ENCODE measurements at regions not wholly inside any gene's neighbourhood (a gene's known extent, or its start where the extent isn't known, plus 50 kb on each side); places are given as distances from the start of the nearest gene placed in this dataset.
"Not testable (repeated sequence)": the region's sequence is repeated elsewhere in the genome, so short reads cannot be mapped to it uniquely, and the experiment has no call there.

GRCh38 chr15:31709479-31709878 lies 320.8 kb upstream of the CHRNA7 start:
- no CpG with 5 or more reads among the region's 3 CpGs for WGBS, 2 donors (ENCODE audit: extremely low coverage in 2 of 2, insufficient read length in 2 of 2, insufficient replicate concordance in 1 of 2)
- not testable (repeated sequence) for H3K4me3 ChIP-seq (ENCODE audit: low read length in 2 of 2); H3K4me2 ChIP-seq (ENCODE audit: insufficient read depth, low read length, poor library complexity, severe bottlenecking); H3K4me1 ChIP-seq (ENCODE audit: control insufficient read depth in 2 of 2, insufficient read depth in 1 of 2, low read depth in 1 of 2, low read length in 2 of 2); H2BK5ac ChIP-seq (ENCODE audit: low read length); DNase-seq (ENCODE audit: low spot score); H3K14ac ChIP-seq (ENCODE audit: low read length); H3K23ac ChIP-seq (ENCODE audit: low read depth, low read length, poor library complexity); H3K27me3 ChIP-seq (ENCODE audit: control insufficient read depth in 3 of 3, insufficient read depth in 3 of 3, low read depth in 1 of 3, low read length in 3 of 3); H3K4ac ChIP-seq (ENCODE audit: low read length); H3K18ac ChIP-seq (ENCODE audit: low read length); H2BK120ac ChIP-seq (ENCODE audit: low read depth, low read length); H3K79me1 ChIP-seq (ENCODE audit: low read depth, low read length); H2BK15ac ChIP-seq (ENCODE audit: low read length); H4K91ac ChIP-seq (ENCODE audit: low read depth, low read length, poor library complexity); H2BK12ac ChIP-seq (ENCODE audit: low read length); H3K9ac ChIP-seq (ENCODE audit: low read depth, low read length, poor library complexity); H3K27ac ChIP-seq (replicated peaks; ENCODE audit: low read length); H4K8ac ChIP-seq (ENCODE audit: low read depth, low read length); H3K36me3 ChIP-seq (replicated peaks in 1 of 2; ENCODE audit: control insufficient read depth in 2 of 2, insufficient read depth in 2 of 2, low read length in 2 of 2); H3K9me3 ChIP-seq (replicated peaks in 1 of 2; ENCODE audit: control insufficient read depth in 2 of 2, insufficient read depth in 1 of 2, low read depth in 1 of 2, low read length in 2 of 2); H2AFZ ChIP-seq (ENCODE audit: low read length); H2AK5ac ChIP-seq (ENCODE audit: low read depth, low read length)

- H2BK120ac ChIP-seq (ENCODE audit: low read depth, low read length); H4K8ac ChIP-seq (ENCODE audit: low read depth, low read length); H3K9me3 ChIP-seq (replicated peaks in 1 of 2; ENCODE audit: control insufficient read depth in 2 of 2, insufficient read depth in 1 of 2, low read depth in 1 of 2, low read length in 2 of 2); H3K4me3 ChIP-seq (ENCODE audit: low read length in 2 of 2); H3K9ac ChIP-seq (ENCODE audit: low read depth, low read length, poor library complexity); H3K23ac ChIP-seq (ENCODE audit: low read depth, low read length, poor library complexity); DNase-seq (ENCODE audit: low spot score); H3K27me3 ChIP-seq (ENCODE audit: control insufficient read depth in 3 of 3, insufficient read depth in 3 of 3, low read depth in 1 of 3, low read length in 3 of 3); H3K36me3 ChIP-seq (replicated peaks in 1 of 2; ENCODE audit: control insufficient read depth in 2 of 2, insufficient read depth in 2 of 2, low read length in 2 of 2); H2BK15ac ChIP-seq (ENCODE audit: low read length); H3K4me2 ChIP-seq (ENCODE audit: insufficient read depth, low read length, poor library complexity, severe bottlenecking); H4K91ac ChIP-seq (ENCODE audit: low read depth, low read length, poor library complexity); H2BK12ac ChIP-seq (ENCODE audit: low read length); H3K14ac ChIP-seq (ENCODE audit: low read length); H3K4ac ChIP-seq (ENCODE audit: low read length); H2AFZ ChIP-seq (ENCODE audit: low read length); H2BK5ac ChIP-seq (ENCODE audit: low read length); H3K79me1 ChIP-seq (ENCODE audit: low read depth, low read length); H2AK5ac ChIP-seq (ENCODE audit: low read depth, low read length); H3K4me1 ChIP-seq (ENCODE audit: control insufficient read depth in 2 of 2, insufficient read depth in 1 of 2, low read depth in 1 of 2, low read length in 2 of 2); H3K18ac ChIP-seq (ENCODE audit: low read length); H3K27ac ChIP-seq (replicated peaks; ENCODE audit: low read length): not testable (repeated sequence)
- no CpG with 5 or more reads among the region's 4 CpGs for WGBS, 2 donors (ENCODE audit: extremely low coverage in 2 of 2, insufficient read length in 2 of 2, insufficient replicate concordance in 1 of 2)
These were observed 319.5 kb upstream of the CHRNA7 start for GRCh38 chr15:31710806-31711205.

GRCh38 chr15:31715208-31715607 lies 315.1 kb upstream of the CHRNA7 start:
- no CpG with 5 or more reads among the region's 3 CpGs for WGBS, 2 donors (ENCODE audit: extremely low coverage in 2 of 2, insufficient read length in 2 of 2, insufficient replicate concordance in 1 of 2)
- not testable (repeated sequence) for H2BK12ac ChIP-seq (ENCODE audit: low read length); H3K27ac ChIP-seq (replicated peaks; ENCODE audit: low read length); H3K4me2 ChIP-seq (ENCODE audit: insufficient read depth, low read length, poor library complexity, severe bottlenecking); H3K4me1 ChIP-seq (ENCODE audit: control insufficient read depth in 2 of 2, insufficient read depth in 1 of 2, low read depth in 1 of 2, low read length in 2 of 2); H2BK5ac ChIP-seq (ENCODE audit: low read length); H3K18ac ChIP-seq (ENCODE audit: low read length); H2BK120ac ChIP-seq (ENCODE audit: low read depth, low read length); H3K23ac ChIP-seq (ENCODE audit: low read depth, low read length, poor library complexity); H3K14ac ChIP-seq (ENCODE audit: low read length); H4K8ac ChIP-seq (ENCODE audit: low read depth, low read length); H2AK5ac ChIP-seq (ENCODE audit: low read depth, low read length); H3K9me3 ChIP-seq (replicated peaks in 1 of 2; ENCODE audit: control insufficient read depth in 2 of 2, insufficient read depth in 1 of 2, low read depth in 1 of 2, low read length in 2 of 2); DNase-seq (ENCODE audit: low spot score); H2AFZ ChIP-seq (ENCODE audit: low read length); H4K91ac ChIP-seq (ENCODE audit: low read depth, low read length, poor library complexity); H3K4ac ChIP-seq (ENCODE audit: low read length); H3K79me1 ChIP-seq (ENCODE audit: low read depth, low read length); H2BK15ac ChIP-seq (ENCODE audit: low read length); H3K27me3 ChIP-seq (ENCODE audit: control insufficient read depth in 3 of 3, insufficient read depth in 3 of 3, low read depth in 1 of 3, low read length in 3 of 3); H3K4me3 ChIP-seq (ENCODE audit: low read length in 2 of 2); H3K36me3 ChIP-seq (replicated peaks in 1 of 2; ENCODE audit: control insufficient read depth in 2 of 2, insufficient read depth in 2 of 2, low read length in 2 of 2); H3K9ac ChIP-seq (ENCODE audit: low read depth, low read length, poor library complexity)

- H3K27ac ChIP-seq (replicated peaks; ENCODE audit: low read length); H3K4me2 ChIP-seq (ENCODE audit: insufficient read depth, low read length, poor library complexity, severe bottlenecking); H2AK5ac ChIP-seq (ENCODE audit: low read depth, low read length); H3K9ac ChIP-seq (ENCODE audit: low read depth, low read length, poor library complexity); H4K8ac ChIP-seq (ENCODE audit: low read depth, low read length); H3K27me3 ChIP-seq (ENCODE audit: control insufficient read depth in 3 of 3, insufficient read depth in 3 of 3, low read depth in 1 of 3, low read length in 3 of 3); H2BK120ac ChIP-seq (ENCODE audit: low read depth, low read length); H3K9me3 ChIP-seq (replicated peaks in 1 of 2; ENCODE audit: control insufficient read depth in 2 of 2, insufficient read depth in 1 of 2, low read depth in 1 of 2, low read length in 2 of 2); H3K79me1 ChIP-seq (ENCODE audit: low read depth, low read length); H2BK5ac ChIP-seq (ENCODE audit: low read length); H3K4ac ChIP-seq (ENCODE audit: low read length); DNase-seq (ENCODE audit: low spot score); H3K23ac ChIP-seq (ENCODE audit: low read depth, low read length, poor library complexity); H4K91ac ChIP-seq (ENCODE audit: low read depth, low read length, poor library complexity); H3K4me1 ChIP-seq (ENCODE audit: control insufficient read depth in 2 of 2, insufficient read depth in 1 of 2, low read depth in 1 of 2, low read length in 2 of 2); H3K36me3 ChIP-seq (replicated peaks in 1 of 2; ENCODE audit: control insufficient read depth in 2 of 2, insufficient read depth in 2 of 2, low read length in 2 of 2); H2AFZ ChIP-seq (ENCODE audit: low read length); H3K18ac ChIP-seq (ENCODE audit: low read length); H3K4me3 ChIP-seq (ENCODE audit: low read length in 2 of 2); H2BK12ac ChIP-seq (ENCODE audit: low read length); H2BK15ac ChIP-seq (ENCODE audit: low read length); H3K14ac ChIP-seq (ENCODE audit: low read length): not testable (repeated sequence)
- no CpG with 5 or more reads among the region's 1 CpG for WGBS, 2 donors (ENCODE audit: extremely low coverage in 2 of 2, insufficient read length in 2 of 2, insufficient replicate concordance in 1 of 2)
These were observed 311.7 kb upstream of the CHRNA7 start for GRCh38 chr15:31718625-31719024.
